ENCODE measurements at regions not wholly inside any gene's neighbourhood (a gene's known extent, or its start where the extent isn't known, plus 50 kb on each side); places are given as distances from the start of the nearest gene placed in this dataset.
"Not testable (repeated sequence)": the region's sequence is repeated elsewhere in the genome, so short reads cannot be mapped to it uniquely, and the experiment has no call there.

DNA sequence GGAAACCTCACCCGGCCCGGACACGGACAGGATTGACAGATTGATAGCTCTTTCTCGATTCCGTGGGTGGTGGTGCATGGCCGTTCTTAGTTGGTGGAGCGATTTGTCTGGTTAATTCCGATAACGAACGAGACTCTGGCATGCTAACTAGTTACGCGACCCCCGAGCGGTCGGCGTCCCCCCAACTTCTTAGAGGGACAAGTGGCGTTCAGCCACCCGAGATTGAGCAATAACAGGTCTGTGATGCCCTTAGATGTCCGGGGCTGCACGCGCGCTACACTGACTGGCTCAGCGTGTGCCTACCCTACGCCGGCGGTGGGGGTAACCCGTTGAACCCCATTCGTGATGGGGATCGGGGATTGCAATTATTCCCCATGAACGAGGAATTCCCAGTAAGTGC, 2266.3 kb upstream of the TPTE start:
- not testable (repeated sequence) for H3K9me3 Mint-ChIP-seq; H3K4me3 Mint-ChIP-seq; H3K36me3 Mint-ChIP-seq; ATAC-seq; DNase-seq (ENCODE audit: low spot score); H3K4me1 Mint-ChIP-seq (ENCODE audit: low read depth in 2 of 2); H3K27me3 Mint-ChIP-seq; H3K27ac Mint-ChIP-seq

GRCh38 chr21:8257083-8257799, 2264.1 kb upstream of the TPTE start:
- not testable (repeated sequence) for H3K4me3 Mint-ChIP-seq; H3K27me3 Mint-ChIP-seq; H3K9me3 Mint-ChIP-seq; DNase-seq (ENCODE audit: low spot score); H3K4me1 Mint-ChIP-seq (ENCODE audit: low read depth in 2 of 2); H3K36me3 Mint-ChIP-seq; ATAC-seq; H3K27ac Mint-ChIP-seq

DNA sequence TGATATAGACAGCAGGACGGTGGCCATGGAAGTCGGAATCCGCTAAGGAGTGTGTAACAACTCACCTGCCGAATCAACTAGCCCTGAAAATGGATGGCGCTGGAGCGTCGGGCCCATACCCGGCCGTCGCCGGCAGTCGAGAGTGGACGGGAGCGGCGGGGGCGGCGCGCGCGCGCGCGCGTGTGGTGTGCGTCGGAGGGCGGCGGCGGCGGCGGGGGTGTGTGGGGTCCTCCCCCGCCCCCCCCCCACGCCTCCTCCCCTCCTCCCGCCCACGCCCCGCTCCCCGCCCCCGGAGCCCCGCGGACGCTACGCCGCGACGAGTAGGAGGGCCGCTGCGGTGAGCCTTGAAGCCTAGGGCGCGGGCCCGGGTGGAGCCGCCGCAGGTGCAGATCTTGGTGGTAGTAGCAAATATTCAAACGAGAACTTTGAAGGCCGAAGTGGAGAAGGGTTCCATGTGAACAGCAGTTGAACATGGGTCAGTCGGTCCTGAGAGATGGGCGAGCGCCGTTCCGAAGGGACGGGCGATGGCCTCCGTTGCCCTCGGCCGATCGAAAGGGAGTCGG, 2261.2 kb upstream of the TPTE start:
- DNase-seq (ENCODE audit: low spot score); H3K4me1 Mint-ChIP-seq (ENCODE audit: low read depth in 2 of 2); H3K27me3 Mint-ChIP-seq; ATAC-seq; H3K4me3 Mint-ChIP-seq; H3K36me3 Mint-ChIP-seq; H3K9me3 Mint-ChIP-seq; H3K27ac Mint-ChIP-seq: not testable (repeated sequence)
